Keratinocyte (primary cell): ENCODE measurements at regions not wholly inside any gene's neighbourhood (a gene's known extent, or its start where the extent isn't known, plus 50 kb on each side); places are given as distances from the start of the nearest gene placed in this dataset.

Experiments
- DNase-seq: peaks from one replicate; pipeline ENCODE4 v3.0.0-alpha.2; 2011; ENCODE audit warnings: low read depth, missing footprints, low spot score
- FAIRE-seq: peaks from 2 replicates; lab custom pipeline; 2011; peaks lifted over from hg19 to GRCh38; lab: Jason Lieb, UNC
- H2AFZ ChIP-seq: 2 replicates; pipeline ENCODE4 v1.6.0; 2012; ENCODE audit warnings: low read length, control low read depth, inconsistent platforms; ENCODE audit not compliant: control insufficient read depth
- H3K27ac ChIP-seq: 2 replicates; pipeline ENCODE4 v1.5.1; 2011; ENCODE audit warnings: low read length; ENCODE audit not compliant: control insufficient read depth, insufficient read depth
- H3K27me3 ChIP-seq: 3 replicates; pipeline ENCODE4 v1.6.0; 2011; ENCODE audit warnings: low read length; ENCODE audit not compliant: control insufficient read depth, insufficient read depth; ENCODE audit errors: extremely low read depth
- H3K36me3 ChIP-seq, 2 experiments: 2 replicates in 1 of 2; 3 replicates in 1 of 2; pipeline ENCODE4 v1.5.1; 2011; ENCODE audit warnings: low read length in 2 of 2, mild to moderate bottlenecking in 1 of 2; ENCODE audit not compliant: control insufficient read depth in 2 of 2, insufficient read depth in 2 of 2; ENCODE audit errors: extremely low read depth in 1 of 2
- H3K4me1 ChIP-seq: 3 replicates; pipeline ENCODE4 v1.5.1; 2011; ENCODE audit warnings: low read length; ENCODE audit not compliant: control insufficient read depth, insufficient read depth; ENCODE audit errors: extremely low read depth
- H3K4me2 ChIP-seq: 3 replicates; pipeline ENCODE4 v1.6.0; 2011; ENCODE audit warnings: low read depth, low read length; ENCODE audit not compliant: control insufficient read depth, insufficient read depth; ENCODE audit errors: extremely low read depth
- H3K4me3 ChIP-seq, 3 experiments: fragments of 200-600 bp in 1 of 3; sonication (generic) in 1 of 3; 2 replicates in 2 of 3; 3 replicates in 1 of 3; pipeline ENCODE4 v1.5.1; 2011 to 2016; ENCODE audit warnings: low read length in 3 of 3, mild to moderate bottlenecking in 3 of 3, control low read depth in 2 of 3, inconsistent platforms in 1 of 3, low read depth in 1 of 3, mixed read lengths in 1 of 3, mixed run types in 1 of 3, moderate library complexity in 1 of 3; ENCODE audit not compliant: control insufficient read depth in 2 of 3, insufficient read depth in 2 of 3; ENCODE audit errors: extremely low read depth in 1 of 3
- H3K79me2 ChIP-seq: 2 replicates; pipeline ENCODE4 v1.6.0; 2012; ENCODE audit warnings: low read length; ENCODE audit not compliant: control insufficient read depth, insufficient read depth
- H3K9ac ChIP-seq: 3 replicates; pipeline ENCODE4 v1.6.0; 2011; ENCODE audit warnings: low read length; ENCODE audit not compliant: control insufficient read depth, insufficient read depth; ENCODE audit errors: extremely low read depth
- H3K9me1 ChIP-seq: 3 replicates; pipeline ENCODE4 v1.6.0; 2011; ENCODE audit warnings: low read length; ENCODE audit not compliant: control insufficient read depth, insufficient read depth; ENCODE audit errors: extremely low read depth
- H3K9me3 ChIP-seq: 2 replicates; pipeline ENCODE4 v1.5.1; 2012; ENCODE audit warnings: low read depth, low read length; ENCODE audit not compliant: control insufficient read depth
- H4K20me1 ChIP-seq: 3 replicates; pipeline ENCODE4 v1.6.0; 2011; ENCODE audit warnings: low read length; ENCODE audit not compliant: control insufficient read depth, insufficient read depth; ENCODE audit errors: extremely low read depth
- EZH2 ChIP-seq: IDR thresholded peaks from one replicate; pipeline ENCODE4 v1.6.1; 2012; ENCODE audit warnings: inconsistent platforms, mild to moderate bottlenecking, low read length, moderate library complexity
- dilution Hi-C: fragments of 300-500 bp; cut with MboI; formaldehyde crosslinking; loops from one replicate; pipeline ENCODE4 v1.7.0; 2020; ENCODE audit warnings: low sequenced_read_pairs; ENCODE audit not compliant: extremely low pct_ligation_motif_present
- TF ChIP-seq, protein P1 (sequence below), 3 experiments: IDR thresholded peaks in 1 of 3; conservative IDR thresholded peaks in 1 of 3; optimal IDR thresholded peaks in 1 of 3; 2 replicates in 2 of 3; 3 replicates in 1 of 3; pipeline versions ENCODE3 to v1.5.1; 2011; ENCODE audit warnings: low read length in 3 of 3, mild to moderate bottlenecking in 3 of 3, moderate library complexity in 2 of 3, control low read depth in 1 of 3, inconsistent platforms in 1 of 3; ENCODE audit not compliant: insufficient read depth in 2 of 3; ENCODE audit errors: extremely low read depth in 1 of 3

DNA sequence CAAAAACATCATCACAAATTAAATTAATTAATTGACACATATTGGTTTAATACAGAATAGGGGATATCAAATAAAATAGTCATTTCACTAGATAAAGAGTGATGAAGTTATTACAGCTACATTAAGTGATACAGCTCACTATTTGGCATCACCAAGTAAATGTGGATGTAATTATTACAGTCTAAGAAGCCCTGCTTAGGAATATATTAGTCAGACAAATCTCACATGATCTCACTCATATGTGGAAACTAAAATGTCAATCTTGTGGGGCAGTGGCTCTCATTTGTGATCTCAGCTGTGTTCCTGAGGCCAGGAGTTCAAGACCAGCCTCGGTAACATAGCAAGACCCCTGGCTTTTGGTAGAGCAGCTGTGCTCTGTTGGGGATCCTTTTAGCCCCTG lies 233.4 kb upstream of the RGMB start:
- dilution Hi-C loops = no loop called here
- no peak for TF ChIP-seq EZH2
- TF ChIP-seq, protein P1, sequence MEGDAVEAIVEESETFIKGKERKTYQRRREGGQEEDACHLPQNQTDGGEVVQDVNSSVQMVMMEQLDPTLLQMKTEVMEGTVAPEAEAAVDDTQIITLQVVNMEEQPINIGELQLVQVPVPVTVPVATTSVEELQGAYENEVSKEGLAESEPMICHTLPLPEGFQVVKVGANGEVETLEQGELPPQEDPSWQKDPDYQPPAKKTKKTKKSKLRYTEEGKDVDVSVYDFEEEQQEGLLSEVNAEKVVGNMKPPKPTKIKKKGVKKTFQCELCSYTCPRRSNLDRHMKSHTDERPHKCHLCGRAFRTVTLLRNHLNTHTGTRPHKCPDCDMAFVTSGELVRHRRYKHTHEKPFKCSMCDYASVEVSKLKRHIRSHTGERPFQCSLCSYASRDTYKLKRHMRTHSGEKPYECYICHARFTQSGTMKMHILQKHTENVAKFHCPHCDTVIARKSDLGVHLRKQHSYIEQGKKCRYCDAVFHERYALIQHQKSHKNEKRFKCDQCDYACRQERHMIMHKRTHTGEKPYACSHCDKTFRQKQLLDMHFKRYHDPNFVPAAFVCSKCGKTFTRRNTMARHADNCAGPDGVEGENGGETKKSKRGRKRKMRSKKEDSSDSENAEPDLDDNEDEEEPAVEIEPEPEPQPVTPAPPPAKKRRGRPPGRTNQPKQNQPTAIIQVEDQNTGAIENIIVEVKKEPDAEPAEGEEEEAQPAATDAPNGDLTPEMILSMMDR (optimal IDR thresholded peaks at IDR 0.05 in 1 of 3, IDR thresholded peaks at IDR 0.05 in 1 of 3, conservative IDR thresholded peaks at IDR 0.05 in 1 of 3; ENCODE audit: extremely low read depth in 1 of 3, insufficient read depth in 2 of 3, low read length in 3 of 3) = no peak
- Histone ChIP-seq H3K9me1 (no peaks in the 10 kb centered on the region), H3K4me2 (no peak overlapping the region), H3K36me3 (no peaks in the 10 kb centered on the region), H3K27ac (no peak overlapping the region), H3K27me3 (no peaks in the 10 kb centered on the region), H4K20me1 (no peaks in the 10 kb centered on the region), H3K4me3 (no peak overlapping the region), H3K4me1 (no peaks in the 10 kb centered on the region), H2AFZ (no peak overlapping the region), H3K79me2 (no peaks in the 10 kb centered on the region), H3K9ac (no peak overlapping the region), H3K9me3 (no peaks in the 10 kb centered on the region)
- DNase-seq = no peak
- no peak for FAIRE-seq

DNA sequence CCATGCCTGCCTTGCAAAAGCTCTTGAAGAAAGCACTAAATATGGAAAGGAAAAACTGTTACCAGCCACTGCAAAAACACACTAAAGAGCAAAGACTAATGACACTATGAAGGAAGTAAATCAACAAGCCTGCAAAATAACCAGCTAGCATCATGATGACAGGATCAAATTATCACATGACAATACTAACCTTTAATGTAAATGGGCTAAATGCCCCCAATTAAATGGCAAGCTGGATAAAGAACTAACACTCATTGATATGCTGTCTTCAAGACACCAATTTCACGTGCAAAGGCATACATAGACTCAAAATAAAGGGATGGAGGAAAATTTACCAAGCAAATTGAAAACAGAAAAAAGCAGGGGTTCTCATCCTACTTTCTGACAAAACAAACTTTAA lies 231.8 kb upstream of the RGMB start:
- Histone ChIP-seq H3K79me2 (no peaks in the 10 kb centered on the region), H3K27me3 (no peaks in the 10 kb centered on the region), H4K20me1 (no peaks in the 10 kb centered on the region), H3K4me2 (no peak overlapping the region), H3K27ac (no peak overlapping the region), H3K4me3 (no peak overlapping the region), H3K4me1 (no peaks in the 10 kb centered on the region), H3K9me1 (no peaks in the 10 kb centered on the region), H3K9ac (no peak overlapping the region), H2AFZ (no peak overlapping the region), H3K36me3 (no peaks in the 10 kb centered on the region), H3K9me3 (no peaks in the 10 kb centered on the region)
- no peak for DNase-seq
- no peak for FAIRE-seq
- TF ChIP-seq EZH2 = no peak
- TF ChIP-seq, protein P1 (optimal IDR thresholded peaks at IDR 0.05 in 1 of 3, IDR thresholded peaks at IDR 0.05 in 1 of 3, conservative IDR thresholded peaks at IDR 0.05 in 1 of 3; ENCODE audit: extremely low read depth in 1 of 3, insufficient read depth in 2 of 3, low read length in 3 of 3) = no peak
- dilution Hi-C loops = no loop called here
